PC-9 (cell line): ENCODE measurements at regions not wholly inside any gene's neighbourhood (a gene's known extent, or its start where the extent isn't known, plus 50 kb on each side); places are given as distances from the start of the nearest gene placed in this dataset.

Experiments
- EZH2 ChIP-seq: fragments of 200-600 bp; sonication (generic); IDR thresholded peaks from 2 replicates; pipeline ENCODE4 v1.8.0; 2017; ENCODE audit warnings: antibody characterized with exemption, low read depth
- TF ChIP-seq, protein P1 (sequence below): fragments of 200-600 bp; sonication (generic); conservative IDR thresholded peaks from 2 replicates; pipeline ENCODE4 v1.6.1; 2017; ENCODE audit warnings: mixed run types, antibody characterized with exemption, mild to moderate bottlenecking, moderate library complexity

GRCh38 chrX:99348256-99348655 is 1061.8 kb downstream of the PCDH19 start:
- TF ChIP-seq, protein P1, sequence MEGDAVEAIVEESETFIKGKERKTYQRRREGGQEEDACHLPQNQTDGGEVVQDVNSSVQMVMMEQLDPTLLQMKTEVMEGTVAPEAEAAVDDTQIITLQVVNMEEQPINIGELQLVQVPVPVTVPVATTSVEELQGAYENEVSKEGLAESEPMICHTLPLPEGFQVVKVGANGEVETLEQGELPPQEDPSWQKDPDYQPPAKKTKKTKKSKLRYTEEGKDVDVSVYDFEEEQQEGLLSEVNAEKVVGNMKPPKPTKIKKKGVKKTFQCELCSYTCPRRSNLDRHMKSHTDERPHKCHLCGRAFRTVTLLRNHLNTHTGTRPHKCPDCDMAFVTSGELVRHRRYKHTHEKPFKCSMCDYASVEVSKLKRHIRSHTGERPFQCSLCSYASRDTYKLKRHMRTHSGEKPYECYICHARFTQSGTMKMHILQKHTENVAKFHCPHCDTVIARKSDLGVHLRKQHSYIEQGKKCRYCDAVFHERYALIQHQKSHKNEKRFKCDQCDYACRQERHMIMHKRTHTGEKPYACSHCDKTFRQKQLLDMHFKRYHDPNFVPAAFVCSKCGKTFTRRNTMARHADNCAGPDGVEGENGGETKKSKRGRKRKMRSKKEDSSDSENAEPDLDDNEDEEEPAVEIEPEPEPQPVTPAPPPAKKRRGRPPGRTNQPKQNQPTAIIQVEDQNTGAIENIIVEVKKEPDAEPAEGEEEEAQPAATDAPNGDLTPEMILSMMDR, result no peak
- TF ChIP-seq EZH2, result no peak
